ENCODE measurements at regions not wholly inside any gene's neighbourhood (a gene's known extent, or its start where the extent isn't known, plus 50 kb on each side); places are given as distances from the start of the nearest gene placed in this dataset.

DNA sequence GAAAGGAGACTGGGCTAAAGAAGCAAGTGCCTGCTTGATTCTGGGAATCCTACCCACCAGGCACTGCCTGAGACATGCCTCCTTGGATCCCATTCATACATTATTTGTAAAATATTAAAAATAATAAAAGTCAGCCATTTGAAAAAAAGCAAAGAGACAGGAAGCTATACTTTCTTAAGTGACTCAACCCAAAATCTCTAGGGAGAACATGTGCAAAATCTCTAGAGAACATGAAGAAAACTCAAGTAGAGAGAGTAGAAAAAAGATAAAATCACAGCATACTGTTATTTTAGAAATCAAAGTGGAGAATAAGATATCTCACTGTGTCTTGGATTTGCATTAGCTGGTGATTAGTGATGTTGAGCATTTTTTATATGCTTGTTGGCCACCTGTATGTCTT lies 197.2 kb upstream of the GGTLC1 start:
- TF ChIP-seq, protein P1, sequence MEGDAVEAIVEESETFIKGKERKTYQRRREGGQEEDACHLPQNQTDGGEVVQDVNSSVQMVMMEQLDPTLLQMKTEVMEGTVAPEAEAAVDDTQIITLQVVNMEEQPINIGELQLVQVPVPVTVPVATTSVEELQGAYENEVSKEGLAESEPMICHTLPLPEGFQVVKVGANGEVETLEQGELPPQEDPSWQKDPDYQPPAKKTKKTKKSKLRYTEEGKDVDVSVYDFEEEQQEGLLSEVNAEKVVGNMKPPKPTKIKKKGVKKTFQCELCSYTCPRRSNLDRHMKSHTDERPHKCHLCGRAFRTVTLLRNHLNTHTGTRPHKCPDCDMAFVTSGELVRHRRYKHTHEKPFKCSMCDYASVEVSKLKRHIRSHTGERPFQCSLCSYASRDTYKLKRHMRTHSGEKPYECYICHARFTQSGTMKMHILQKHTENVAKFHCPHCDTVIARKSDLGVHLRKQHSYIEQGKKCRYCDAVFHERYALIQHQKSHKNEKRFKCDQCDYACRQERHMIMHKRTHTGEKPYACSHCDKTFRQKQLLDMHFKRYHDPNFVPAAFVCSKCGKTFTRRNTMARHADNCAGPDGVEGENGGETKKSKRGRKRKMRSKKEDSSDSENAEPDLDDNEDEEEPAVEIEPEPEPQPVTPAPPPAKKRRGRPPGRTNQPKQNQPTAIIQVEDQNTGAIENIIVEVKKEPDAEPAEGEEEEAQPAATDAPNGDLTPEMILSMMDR (IDR thresholded peaks at IDR 0.05): no peak
- no peak for TF ChIP-seq POLR2A (IDR thresholded peaks at IDR 0.05)

Data from Peyer's patch (tissue), 4 donors.